Retinal pigment epithelial cell (primary cell): ENCODE measurements at regions not wholly inside any gene's neighbourhood (a gene's known extent, or its start where the extent isn't known, plus 50 kb on each side); places are given as distances from the start of the nearest gene placed in this dataset.
"Not testable (repeated sequence)": the region's sequence is repeated elsewhere in the genome, so short reads cannot be mapped to it uniquely, and the experiment has no call there.

Experiments
- DNase-seq: peaks from one replicate; pipeline ENCODE4 v3.0.0-alpha.2; 2010; ENCODE audit warnings: low read depth
- H3K4me3 ChIP-seq: 2 replicates; pipeline ENCODE4 v1.5.1; 2011; ENCODE audit warnings: mild to moderate bottlenecking, low read length, control low read depth, moderate library complexity
- TF ChIP-seq, protein P1 (sequence below): conservative IDR thresholded peaks from 2 replicates; pipeline ENCODE4 v1.5.1; 2011; ENCODE audit warnings: low read depth, low read length, control low read depth, inconsistent platforms

DNA sequence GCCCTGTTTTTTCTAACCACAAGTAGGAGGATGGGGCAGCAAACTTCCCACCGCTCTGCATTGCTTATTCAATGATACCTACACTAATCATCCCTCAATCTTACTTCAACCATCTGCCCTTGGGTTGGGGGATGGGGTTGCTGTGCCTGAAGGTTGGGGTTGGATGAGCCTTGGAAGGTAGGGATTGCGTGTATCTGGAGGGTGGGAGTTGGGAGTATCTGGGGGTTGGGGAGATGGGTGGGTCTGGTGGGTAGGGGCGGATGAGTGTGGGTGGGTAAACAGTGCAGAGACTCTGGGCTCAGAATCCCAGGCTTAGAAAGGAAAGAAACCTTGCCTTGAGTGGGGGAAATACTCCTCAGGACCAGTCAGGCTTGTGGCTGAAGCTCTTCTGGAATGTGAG is 467.4 kb downstream of the DIRAS2 start:
- DNase-seq, result no peak
- TF ChIP-seq, protein P1, sequence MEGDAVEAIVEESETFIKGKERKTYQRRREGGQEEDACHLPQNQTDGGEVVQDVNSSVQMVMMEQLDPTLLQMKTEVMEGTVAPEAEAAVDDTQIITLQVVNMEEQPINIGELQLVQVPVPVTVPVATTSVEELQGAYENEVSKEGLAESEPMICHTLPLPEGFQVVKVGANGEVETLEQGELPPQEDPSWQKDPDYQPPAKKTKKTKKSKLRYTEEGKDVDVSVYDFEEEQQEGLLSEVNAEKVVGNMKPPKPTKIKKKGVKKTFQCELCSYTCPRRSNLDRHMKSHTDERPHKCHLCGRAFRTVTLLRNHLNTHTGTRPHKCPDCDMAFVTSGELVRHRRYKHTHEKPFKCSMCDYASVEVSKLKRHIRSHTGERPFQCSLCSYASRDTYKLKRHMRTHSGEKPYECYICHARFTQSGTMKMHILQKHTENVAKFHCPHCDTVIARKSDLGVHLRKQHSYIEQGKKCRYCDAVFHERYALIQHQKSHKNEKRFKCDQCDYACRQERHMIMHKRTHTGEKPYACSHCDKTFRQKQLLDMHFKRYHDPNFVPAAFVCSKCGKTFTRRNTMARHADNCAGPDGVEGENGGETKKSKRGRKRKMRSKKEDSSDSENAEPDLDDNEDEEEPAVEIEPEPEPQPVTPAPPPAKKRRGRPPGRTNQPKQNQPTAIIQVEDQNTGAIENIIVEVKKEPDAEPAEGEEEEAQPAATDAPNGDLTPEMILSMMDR, result no peak
- no peak overlapping the region for H3K4me3 ChIP-seq

GRCh38 chr9:90175865-90176264 is 466.8 kb downstream of the DIRAS2 start:
- no peak for DNase-seq
- TF ChIP-seq, protein P1, result no peak

GRCh38 chr9:90176901-90177300 is 465.7 kb downstream of the DIRAS2 start:
- TF ChIP-seq, protein P1, result no peak
- DNase-seq, result no peak
- H3K4me3 ChIP-seq, result no peak overlapping the region

More at GRCh38 chr9:90175865-90176264, 466.8 kb downstream of the DIRAS2 start:
- no peak overlapping the region for H3K4me3 ChIP-seq

GRCh38 chr9:90180381-90180780 is 462.2 kb downstream of the DIRAS2 start:
- H3K4me3 ChIP-seq, result no peak overlapping the region
- no peak for DNase-seq
- TF ChIP-seq, protein P1, result no peak

DNA sequence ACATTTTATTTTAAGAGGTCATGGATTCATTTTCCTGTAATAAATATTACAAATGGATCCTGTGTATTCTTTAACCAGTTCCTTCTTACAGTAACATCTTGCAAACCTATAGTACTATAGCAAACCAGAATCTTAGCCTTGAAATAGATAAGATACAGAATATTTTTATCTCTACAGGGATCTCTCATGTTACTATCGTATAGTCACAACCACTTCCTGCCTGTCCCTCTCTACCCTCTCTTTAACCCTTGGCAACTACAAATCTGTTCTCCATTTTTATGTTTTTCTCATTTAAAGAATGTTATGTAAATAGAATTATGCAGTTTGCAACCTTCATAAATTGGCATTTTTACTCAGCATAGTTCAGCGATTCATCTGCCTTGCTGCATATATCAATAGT is 454.0 kb downstream of the DIRAS2 start:
- no peak for DNase-seq
- TF ChIP-seq, protein P1, result no peak
- H3K4me3 ChIP-seq, result no peak overlapping the region

- no peak for DNase-seq
- TF ChIP-seq, protein P1, result no peak
- no peak overlapping the region for H3K4me3 ChIP-seq
Measured at GRCh38 chr9:90189306-90189705, 453.3 kb downstream of the DIRAS2 start.

- H3K4me3 ChIP-seq, DNase-seq: not testable (repeated sequence)
Measured at GRCh38 chr9:90192465-90192864, 450.2 kb downstream of the DIRAS2 start.

- H3K4me3 ChIP-seq, result no peak overlapping the region
- TF ChIP-seq, protein P1, result no peak
- DNase-seq, result no peak
Measured at GRCh38 chr9:90198956-90199355, 443.7 kb downstream of the DIRAS2 start.
